Left renal pelvis (tissue), 4 donors: ENCODE measurements at regions not wholly inside any gene's neighbourhood (a gene's known extent, or its start where the extent isn't known, plus 50 kb on each side); places are given as distances from the start of the nearest gene placed in this dataset.

Experiments
- DNase-seq, 4 donors: peaks; one replicate each; pipeline ENCODE4 v3.0.0-alpha.2; 2013; ENCODE audit warnings: low read depth in 4 of 4, low spot score in 3 of 4

DNA sequence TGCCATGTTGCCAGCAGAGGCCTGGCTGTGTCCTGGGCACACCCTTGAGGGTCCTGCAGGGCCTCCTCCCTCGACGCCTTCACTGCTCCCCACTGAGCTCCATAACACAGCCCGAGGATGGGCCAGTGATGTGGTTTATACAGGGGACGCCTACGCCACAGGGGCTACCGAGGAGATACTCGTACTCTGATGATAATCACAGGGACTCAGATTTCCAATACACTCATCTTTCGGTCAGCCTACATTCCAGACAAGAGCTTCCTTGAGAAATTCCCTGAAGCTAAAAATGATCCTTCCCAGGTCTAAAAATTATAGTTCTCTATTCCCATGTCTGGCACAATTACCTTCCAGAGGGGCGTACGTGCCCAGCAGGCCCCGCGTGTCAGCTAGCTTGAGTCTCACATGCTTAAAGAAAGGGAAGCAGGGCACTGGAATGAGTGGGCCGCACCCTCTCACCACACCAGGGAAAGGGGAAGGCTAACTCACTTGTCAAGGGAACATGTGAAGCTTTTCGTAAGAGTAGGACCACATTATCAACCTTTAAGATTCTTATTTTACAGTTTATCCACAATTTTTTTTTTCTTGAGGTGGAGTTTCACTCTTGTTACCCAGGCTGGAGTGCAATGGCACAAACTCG is 159.5 kb upstream of the NDUFV2 start:
- no peak for DNase-seq

DNA sequence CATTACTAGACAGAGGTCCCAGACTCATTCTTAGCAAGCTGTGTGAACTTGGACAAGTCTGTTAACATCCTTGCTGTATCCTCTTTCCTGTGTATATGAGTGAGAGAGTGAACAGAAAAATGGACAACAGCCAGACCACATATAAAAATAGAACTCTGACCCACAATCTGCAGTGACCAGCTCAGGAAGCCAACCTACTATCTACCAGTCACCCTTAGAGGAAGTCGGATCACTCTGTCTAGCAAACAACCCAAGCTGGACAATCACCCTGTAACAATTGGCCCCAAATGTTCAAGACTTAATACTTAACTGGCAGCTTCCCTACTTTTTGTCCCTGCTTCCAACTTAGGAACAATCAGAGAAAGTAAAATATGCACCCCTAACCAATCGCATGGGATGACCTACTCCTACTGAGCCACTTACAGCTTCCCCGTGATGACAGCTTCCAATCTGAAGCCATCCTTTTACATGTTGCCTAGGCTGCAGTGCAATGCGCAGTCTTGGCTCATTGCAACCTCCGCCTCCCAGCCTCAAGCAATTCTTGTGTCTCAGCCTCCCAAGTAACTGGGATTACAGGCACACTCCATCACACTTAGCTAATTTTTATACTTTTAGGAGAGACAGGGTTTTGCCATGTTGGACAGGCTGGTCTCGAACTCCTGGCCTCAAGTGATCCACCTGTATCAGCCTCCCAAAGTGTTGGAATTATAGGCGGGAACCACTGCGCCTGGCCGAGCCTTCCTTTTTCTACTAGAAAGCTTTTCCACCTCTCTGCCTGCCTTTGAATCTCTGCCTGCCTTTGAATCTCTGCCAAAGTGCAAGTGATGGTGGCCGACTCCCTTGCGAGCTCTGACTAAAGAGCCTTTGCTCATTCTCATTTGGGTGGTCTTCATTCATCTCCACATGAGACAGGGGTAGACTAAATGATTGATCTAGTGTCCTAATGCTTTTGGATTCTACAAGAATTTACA is 158.3 kb upstream of the NDUFV2 start:
- DNase-seq: no peak

DNA sequence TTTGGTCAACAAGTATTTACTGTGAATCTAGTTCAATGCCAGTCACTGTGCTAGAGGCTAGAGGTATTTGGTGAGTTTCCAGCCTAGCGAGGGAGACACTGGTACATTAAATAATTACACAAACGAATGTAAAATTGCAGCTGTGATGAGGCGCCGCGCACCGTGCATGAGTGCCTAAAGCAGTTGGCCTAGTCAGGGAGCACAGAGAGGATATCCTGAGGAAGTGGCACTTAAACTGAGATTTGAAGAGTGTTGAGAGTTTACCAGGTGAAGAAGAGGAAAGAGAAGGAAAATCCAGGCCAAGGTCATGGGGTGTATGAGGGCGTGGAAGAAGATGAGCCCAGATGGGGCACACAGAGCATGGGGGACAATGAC is 157.6 kb upstream of the NDUFV2 start:
- DNase-seq: no peak

DNA sequence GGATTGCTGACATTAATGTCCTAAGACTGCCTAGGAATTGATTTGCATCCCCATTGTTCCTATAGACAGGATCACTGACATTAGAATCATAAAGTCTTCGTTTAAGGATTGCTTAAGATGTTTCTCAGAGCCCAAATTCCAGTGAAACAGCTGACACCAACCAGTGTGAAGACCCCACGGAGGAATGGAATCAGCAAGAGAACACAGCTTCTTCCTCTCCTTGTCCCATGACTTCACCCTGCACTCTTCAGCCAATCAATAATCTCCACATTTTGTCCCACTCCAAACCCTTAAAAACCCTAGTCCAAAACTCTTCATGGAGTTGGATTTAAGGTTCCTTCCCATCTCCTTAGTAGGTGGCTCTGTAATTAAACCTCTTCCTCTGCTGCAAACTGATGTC is 157.0 kb upstream of the NDUFV2 start:
- no peak for DNase-seq

DNA sequence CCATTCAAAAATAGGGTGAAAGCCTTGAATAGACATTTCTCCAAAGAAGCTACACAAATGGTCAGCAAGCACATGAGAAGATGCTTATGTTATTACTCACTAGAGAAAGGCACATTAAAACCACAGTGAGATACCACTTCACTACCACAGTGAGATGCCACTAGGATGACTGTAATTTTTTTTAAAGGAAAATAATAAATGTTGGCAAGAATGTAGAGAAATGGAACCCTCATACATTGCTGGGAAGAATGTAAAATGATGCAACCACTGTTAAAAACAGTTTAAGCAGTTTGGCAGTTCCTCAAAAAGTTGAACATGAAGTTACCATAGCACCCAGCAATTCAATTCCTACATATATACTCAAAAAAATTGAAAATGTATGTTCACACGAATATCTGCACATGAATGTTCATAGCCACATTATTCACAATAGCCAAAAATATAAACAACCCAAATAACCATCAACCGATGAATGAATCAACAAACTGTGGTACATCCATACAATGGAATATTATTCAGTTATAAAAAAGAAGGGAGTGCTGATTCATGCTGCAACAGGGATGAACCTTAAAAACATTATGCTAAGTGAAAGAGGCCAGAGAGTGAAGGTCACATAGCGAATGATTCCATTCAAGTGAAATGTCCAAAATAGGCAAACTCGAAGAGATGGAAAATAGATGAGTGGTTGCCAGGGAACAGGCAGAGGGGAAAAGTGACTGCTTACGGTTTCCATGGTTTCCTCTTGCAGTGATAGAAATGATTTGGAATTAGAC is 156.2 kb upstream of the NDUFV2 start:
- no peak for DNase-seq

DNA sequence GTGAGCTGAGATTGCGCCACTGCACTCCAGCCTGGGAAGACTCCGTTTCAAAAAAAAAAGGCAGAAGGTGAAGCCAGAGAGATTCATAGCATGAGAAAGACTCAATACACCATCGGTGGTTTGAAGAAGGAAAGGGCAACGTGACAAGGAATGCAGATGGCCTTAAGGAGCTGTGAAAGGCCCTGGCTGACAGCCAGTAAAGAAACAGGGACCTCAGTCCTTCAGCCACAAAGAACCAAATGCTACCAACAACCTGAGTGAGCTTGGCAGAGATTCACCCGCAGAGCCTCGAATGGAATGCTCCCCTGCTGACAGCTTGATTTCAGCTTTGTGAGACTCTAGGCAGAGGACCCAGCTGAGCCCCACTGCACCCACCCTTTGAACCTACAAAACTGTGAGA is 154.9 kb upstream of the NDUFV2 start:
- DNase-seq: no peak

DNA sequence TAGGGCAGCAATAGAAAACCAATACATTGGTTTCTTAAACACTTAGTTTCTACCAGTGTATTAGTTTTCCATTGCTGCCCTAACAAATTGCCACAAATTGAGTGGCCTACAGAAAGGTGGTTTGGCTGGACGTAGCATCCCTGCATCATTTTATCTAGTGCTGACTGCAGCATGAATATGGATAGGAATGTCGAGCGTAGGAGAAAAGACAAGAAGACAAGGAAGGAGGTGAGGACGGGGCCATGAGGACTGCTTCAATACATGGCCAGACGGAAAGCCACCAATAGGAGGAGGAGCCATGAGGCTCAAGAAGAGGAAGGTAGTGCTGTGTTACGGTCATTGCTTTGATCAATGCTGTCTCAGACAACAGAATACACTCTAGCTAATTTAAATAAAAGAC is 154.5 kb upstream of the NDUFV2 start:
- DNase-seq: no peak

DNA sequence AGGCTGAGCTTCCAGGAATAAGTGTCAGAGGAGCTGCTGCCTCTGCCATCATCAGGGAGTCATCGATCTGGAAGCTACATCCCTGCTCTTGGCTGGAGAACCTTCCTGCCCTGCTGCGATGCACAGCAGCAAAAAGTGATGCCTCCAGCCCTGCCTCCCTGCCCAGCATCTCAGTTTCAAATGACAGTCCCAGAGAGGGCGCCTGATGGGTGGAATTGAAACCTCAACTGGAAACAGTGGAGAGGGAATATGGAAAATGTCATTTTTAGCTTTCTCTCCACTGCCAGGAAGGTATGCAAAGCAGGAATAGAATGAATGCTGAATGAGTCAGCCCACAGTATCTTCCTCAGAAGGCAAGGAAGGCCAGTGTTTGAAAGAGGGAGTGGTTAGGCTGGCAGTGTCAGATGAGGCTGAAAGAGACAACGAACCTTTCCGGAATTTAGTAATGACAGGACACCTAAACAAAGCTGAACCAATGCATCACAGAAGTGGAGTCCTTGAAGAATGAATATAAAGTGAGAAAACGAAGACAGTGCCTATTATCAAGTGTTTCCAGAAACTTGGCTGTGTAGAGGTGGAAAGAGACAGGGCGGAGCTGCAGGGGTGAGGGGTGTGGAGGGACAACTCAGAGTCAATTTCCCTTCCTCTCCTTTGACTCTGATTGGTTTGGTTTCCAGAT is 153.9 kb upstream of the NDUFV2 start:
- DNase-seq: no peak

DNA sequence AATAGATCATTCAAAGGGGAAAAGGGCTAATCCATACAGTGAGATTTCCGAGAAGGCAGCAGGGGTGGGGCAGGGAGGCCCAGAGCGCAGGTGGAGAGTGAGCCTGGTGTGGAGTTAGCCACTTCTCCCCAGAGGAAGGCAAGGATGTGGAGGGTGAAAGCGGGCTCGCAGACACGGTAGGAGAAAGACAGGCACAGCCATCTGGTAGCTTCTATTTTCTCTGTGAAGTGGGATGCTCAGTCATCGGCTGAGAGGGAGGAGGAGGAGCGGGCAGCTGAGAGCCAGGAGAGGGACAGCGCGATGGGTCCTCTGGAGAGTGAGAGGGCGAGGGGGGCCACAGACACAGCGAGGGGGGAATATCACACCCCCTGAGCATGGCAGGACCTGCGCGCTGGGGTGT is 153.3 kb upstream of the NDUFV2 start:
- no peak for DNase-seq

DNA sequence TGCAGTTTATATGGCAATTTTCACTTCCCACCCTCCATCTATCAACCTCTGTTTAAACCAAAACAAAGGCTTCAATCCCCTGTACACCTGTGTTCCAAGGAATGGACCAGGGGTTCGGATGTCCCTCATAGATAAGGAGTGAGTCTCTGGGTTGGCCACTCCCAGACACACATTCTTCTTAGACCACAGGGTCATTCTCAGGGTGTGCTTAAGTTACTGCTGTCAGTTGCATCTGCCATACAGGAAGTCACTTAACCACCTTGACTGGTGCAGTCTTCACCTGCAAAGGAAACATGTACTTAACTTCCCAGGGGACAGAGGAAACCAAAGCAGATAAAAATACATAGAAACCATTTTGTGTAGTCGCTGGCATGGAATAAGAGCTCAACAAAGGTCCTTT is 151.0 kb upstream of the NDUFV2 start:
- DNase-seq: no peak

DNA sequence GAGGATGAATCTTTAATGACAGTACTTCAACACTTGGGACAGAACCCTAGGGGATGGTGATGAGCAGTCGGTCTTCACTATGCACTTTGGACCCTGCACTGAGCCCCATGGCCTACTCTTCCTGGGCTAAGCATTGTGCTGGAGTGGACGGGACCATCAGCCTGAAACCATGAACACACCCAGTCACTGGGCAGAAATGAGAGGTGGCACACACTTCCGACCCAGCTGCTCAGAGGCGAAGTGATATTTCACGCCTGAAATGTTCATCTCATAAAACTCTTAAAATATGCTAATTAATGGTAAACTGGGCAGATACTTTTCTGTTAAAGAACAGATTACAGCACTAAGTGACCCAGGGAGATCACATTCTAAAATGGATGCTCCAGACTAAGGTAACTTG is 150.3 kb upstream of the NDUFV2 start:
- DNase-seq: no peak

DNA sequence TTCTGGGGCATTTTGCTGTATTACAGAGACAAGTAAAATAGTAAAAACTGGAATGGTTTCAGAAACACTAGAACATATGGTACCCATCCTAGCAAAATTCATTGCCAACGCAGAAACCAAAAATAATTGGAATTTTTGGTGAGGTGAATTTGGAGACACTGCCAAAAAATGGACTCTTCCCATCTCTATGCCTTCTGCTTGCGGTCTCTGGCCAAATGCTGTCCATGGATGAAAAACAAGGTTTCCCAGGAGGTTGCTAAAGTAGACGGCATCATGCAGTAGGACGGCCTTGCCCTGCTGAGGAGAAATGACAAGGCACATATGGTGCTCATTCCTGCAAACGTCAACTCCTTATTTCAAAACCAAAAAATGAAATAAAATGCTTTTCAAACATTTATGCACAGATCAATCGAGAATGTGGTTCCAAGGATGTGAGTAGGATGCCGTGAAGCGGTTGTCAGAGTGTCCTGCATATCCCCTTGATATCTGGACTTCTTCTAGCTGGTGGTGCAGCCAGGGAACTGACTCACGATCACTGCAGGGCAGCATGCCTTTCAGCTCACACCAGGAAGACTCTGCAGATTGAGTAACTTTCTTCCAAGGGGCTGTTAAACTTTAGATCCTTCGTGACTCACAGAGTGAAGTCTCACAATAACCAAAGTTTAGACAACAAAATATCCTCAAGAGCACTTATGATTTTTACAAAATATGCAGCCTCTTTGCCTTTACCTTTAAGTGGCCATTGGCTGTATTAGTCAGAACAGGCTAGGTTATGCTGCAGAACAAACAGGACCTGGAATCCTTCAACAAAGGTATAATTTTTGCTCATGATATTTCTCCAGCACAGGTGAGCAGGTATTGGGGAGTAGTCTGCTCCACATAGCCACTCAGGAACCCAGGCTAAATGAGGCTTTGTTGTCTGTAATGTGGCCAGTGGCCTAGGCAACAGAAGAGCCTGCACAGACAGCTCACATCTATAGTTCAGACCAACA is 149.4 kb upstream of the NDUFV2 start:
- DNase-seq: no peak

DNA sequence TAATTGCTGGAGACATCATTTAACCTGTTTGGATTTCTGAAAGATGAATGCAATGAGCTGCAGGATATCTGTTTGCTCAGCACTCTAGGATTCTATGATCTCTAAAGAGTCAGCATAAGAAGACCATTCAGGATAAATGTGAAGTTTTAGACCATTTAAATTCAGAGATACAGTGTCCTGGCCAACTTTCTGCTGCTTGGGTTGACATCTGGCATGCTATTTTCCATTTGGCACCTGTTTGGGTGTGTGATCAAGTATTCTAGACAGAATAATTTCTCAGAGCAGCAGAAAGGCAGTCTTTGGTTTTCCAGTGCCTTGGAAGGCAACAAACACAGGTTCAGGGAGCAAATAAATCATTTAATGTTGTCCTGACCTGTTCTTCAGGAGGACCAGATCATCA is 144.8 kb upstream of the NDUFV2 start:
- no peak for DNase-seq

DNA sequence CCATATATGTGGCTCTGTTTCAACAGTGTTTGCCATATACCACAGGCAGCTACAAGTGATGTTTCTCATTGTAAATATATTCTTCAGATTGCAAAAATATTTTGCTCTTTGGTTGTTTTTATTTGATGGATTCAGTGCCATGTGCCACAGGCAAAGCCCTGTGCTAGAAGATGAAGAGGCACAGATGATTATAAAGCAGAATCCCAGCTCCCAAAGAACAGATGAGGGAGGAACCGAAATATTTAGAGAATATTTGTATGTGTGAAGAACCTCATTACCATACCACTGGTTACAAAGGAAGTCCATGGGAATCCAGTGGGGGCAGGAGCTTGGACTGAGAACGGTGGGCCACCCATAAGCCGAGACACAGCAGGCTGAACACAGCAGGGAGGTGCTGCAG is 143.8 kb upstream of the NDUFV2 start:
- DNase-seq: no peak

DNA sequence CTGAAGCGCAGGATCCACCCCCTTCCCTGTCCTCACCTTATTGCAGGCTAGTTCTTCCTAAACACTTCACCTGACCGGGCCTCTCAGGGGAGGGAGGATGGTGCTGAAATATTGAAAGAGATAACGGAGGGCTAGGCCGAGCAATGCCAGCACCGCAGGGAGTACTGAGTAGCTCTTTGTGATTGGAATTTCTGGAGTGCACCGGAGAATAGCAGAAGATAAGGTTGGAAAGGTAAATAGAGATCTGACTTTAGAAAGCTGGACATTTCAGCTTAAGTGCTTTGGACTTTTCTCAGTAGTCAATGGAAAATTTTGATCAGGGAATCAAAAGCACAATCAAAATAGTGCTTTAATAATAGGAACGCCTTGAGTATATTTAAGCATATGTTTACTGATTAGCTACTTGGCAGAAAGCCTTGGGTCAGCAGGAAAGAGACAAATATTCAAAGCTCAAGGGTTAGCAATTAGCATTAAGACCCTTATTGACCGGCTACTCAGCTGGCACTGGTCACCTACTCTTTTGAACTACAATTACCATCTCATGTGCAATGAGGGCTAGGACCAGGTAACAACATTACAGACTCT is 142.9 kb upstream of the NDUFV2 start:
- DNase-seq: no peak

DNA sequence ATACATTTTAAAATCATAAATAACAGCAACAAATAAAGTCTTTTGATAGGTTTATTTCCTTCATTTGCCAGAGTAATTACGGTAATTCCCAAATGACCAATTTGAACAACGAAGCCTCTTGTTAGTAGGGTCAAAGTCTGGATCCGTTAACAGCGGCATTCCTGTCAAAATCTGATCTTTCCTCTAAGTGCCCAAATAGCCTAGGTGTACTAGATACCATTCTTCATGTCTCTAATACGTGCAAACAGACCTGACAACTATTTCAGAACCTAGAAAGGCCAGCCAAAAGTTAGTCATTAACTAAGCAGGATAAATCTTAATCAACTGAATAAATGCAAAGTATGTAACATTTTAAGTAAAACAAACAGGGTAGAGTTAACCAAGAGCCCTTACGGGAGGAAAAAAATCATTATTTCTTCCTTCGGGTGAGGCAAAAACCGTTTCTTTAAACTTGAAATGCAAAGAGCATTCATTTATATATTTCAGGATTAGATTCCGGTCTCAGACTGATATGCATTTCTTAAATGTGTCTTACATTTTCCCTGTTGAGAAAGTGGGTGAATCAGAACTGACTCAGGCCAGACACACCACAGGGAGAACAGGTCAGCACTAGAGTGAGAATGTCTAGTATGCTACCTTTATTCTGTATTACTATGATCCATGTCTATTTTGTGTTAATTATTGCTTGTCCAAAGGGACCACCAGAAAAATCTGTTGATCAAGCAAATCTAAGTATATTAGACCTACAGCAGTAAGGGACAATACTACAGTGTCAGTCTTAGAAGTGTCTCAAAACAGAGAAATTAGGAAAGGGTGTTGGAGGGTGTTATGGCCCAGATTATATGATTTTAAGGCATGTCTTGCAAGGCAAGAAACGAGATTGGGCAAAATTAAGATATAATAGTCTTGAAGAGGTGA is 141.5 kb upstream of the NDUFV2 start:
- DNase-seq: no peak

DNA sequence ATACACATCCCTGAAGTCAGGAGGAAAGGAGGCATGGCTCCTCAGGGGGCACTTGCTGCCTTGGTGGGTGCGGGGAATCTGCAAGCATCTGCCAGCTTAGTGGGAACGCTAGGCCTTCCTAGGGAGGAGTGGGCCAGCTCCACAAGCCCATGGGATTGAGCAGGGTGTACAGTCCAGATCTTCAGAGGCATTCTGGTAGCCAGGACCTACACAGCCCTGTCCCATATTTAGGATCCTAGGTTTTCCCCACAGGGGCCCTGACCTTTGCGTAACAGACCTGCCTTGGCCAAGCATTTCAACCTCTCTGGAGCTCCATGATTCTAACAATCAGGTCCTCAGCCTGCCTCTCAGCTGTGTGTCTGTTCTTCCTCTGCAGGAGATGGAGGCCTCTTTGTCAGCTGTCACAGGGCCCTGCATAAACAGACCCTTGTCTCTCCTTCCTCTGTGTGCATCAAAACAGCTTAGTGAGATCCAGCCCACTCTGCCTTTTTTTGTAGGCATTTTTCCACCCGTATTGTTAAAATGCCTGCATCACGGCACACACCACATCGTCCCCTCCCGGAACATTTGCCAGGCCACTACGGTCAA is 140.2 kb upstream of the NDUFV2 start:
- no peak for DNase-seq
